ENCODE measurements at regions not wholly inside any gene's neighbourhood (a gene's known extent, or its start where the extent isn't known, plus 50 kb on each side); places are given as distances from the start of the nearest gene placed in this dataset.

DNA sequence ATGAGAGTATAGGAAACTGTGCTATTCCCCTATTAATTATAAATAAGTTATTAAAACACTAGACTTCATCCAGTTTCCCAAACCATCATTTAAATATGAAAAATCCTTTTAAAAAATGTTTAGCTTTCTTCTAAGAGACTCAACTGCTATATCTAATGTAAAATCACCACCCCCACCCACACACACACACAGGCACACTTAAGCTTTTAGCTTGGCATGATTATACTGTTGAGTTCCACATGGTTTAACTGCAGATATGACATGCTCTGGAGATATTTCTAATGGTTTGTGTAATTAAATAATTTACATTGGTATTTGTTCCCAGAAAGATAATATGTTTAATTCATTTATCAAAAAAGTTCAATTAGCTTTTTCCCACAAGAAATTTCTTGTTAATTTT, 1700.1 kb upstream of the SLC10A2 start:
- TF ChIP-seq, protein P1, sequence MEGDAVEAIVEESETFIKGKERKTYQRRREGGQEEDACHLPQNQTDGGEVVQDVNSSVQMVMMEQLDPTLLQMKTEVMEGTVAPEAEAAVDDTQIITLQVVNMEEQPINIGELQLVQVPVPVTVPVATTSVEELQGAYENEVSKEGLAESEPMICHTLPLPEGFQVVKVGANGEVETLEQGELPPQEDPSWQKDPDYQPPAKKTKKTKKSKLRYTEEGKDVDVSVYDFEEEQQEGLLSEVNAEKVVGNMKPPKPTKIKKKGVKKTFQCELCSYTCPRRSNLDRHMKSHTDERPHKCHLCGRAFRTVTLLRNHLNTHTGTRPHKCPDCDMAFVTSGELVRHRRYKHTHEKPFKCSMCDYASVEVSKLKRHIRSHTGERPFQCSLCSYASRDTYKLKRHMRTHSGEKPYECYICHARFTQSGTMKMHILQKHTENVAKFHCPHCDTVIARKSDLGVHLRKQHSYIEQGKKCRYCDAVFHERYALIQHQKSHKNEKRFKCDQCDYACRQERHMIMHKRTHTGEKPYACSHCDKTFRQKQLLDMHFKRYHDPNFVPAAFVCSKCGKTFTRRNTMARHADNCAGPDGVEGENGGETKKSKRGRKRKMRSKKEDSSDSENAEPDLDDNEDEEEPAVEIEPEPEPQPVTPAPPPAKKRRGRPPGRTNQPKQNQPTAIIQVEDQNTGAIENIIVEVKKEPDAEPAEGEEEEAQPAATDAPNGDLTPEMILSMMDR (IDR thresholded peaks at IDR 0.05; ENCODE audit: low read depth, low read length): no peak
- TF ChIP-seq EZH2phosphoT487 (IDR thresholded peaks at IDR 0.05; ENCODE audit: low read depth): no peak

All from OCI-LY3 (cell line).